ENCODE measurements at regions not wholly inside any gene's neighbourhood (a gene's known extent, or its start where the extent isn't known, plus 50 kb on each side); places are given as distances from the start of the nearest gene placed in this dataset.

GRCh38 chr18:61756244-61756643 lies 136.6 kb downstream of the RNF152 start:
- DNase-seq (ENCODE audit: low read depth): no peak

GRCh38 chr18:61755555-61755954 lies 137.3 kb downstream of the RNF152 start:
- no peak for DNase-seq (ENCODE audit: low read depth)

DNA sequence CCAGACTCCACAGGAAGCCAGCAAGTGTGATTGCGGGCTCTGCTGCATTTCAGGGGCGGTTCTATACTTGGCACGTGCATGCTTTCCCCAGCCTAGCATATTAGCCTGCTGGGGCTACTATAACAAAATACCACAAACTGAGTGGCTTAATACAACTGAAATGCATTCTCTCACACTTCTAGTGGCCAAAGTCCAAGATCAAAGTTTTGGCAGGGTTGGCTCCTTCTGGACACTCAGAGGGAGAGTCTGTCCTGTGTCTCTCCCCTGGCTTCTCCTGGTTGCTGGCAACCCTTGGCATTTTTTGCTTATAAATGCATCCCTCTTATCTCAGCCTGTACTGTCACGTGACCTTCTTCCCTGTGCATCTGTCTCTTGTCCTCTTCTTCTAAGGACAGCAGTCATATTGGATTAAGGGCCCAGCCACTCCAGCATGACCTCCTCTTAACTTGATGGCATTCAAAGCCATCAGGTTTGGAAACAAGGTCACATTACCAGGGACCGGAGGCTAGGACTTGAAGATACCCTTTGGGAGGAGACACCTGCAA lies 138.7 kb downstream of the RNF152 start:
- DNase-seq (ENCODE audit: low read depth): no peak

GRCh38 chr18:61753373-61753772 lies 139.4 kb downstream of the RNF152 start:
- DNase-seq (ENCODE audit: low read depth): no peak

- DNase-seq (ENCODE audit: low read depth): no peak
Measured at GRCh38 chr18:61752973-61753372, 139.8 kb downstream of the RNF152 start.

- DNase-seq (ENCODE audit: low read depth): no peak
Measured at GRCh38 chr18:61750840-61751668, 141.8 kb downstream of the RNF152 start.

GRCh38 chr18:61749546-61749945 lies 143.3 kb downstream of the RNF152 start:
- DNase-seq (ENCODE audit: low read depth): no peak

DNA sequence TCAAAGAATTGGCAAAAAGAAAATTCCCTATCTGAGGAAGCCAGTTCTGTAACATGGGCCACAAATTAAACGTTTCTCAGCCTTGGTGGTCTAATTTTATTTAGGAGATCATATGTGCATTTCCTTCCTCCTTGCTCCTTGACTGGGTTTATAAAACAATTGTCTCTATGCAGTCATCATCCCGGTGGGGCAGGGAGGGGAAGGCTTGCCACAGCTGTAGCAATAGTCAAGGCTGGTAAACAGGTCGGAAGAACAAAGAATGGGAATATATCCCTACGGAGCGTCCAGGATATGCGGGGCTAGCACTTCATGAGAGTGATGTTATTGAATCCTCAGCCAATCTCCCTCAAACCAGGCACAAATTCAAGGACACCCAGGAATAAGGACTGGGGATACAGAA lies 143.8 kb downstream of the RNF152 start:
- no peak for DNase-seq (ENCODE audit: low read depth)

DNA sequence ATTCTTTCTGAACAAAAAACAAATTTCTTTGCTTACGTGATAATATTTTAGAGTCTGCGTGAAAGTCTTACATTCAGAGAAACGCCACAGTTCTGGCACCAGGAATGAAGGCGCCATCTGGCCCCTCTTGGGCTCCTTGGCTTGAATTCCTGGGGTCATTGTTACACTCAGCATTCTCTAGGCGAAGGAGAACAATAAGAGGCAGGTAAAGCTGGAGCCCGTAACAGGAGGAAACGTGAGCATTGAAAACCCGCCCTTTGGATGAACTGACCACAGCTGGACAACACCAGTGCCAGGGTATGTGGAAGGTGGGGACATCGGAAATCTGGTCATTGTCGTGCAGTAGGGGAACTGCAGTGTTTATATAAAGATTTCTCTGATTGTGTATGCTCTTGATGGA lies 144.8 kb downstream of the RNF152 start:
- no peak for DNase-seq (ENCODE audit: low read depth)

DNA sequence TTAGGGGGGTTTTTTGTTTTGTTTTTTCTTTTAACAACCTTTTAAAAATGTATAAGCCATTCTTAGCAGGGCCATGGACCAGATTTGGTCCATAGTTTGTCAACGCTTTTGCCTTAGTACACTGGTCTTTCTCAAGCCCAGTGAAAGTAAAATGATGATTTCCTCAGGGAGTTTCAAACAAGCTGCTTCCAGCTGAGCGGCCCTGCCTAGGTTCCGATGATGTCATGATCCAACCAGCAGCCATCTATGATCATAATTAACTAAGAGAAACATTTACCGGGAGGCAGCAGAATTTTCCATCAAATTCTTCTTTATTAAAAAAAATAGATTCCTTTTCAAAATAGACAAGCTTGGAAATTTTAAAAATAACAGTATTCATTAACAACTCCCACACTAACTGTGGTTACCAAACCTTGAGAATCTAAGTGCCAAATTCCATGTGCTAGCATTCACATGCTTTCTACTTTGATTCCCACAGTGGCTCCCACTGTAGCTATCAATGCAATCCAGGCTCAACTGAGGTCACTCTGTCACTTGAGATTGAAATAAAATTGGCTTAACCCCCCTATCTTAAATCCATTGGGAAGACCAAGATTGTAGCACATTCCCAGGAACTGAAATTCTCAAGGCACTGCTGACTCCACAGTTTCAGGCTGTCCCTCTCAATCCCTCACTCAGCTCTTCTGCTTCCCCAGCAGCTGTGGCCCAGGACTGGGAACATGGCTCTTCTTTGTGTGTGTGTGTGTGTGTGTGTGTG lies 148.9 kb downstream of the RNF152 start:
- DNase-seq (ENCODE audit: low read depth): no peak

GRCh38 chr18:61742565-61743429 lies 150.0 kb downstream of the RNF152 start:
- DNase-seq (ENCODE audit: low read depth): no peak

- DNase-seq (ENCODE audit: low read depth): no peak
Measured at GRCh38 chr18:61741881-61742454, 150.8 kb downstream of the RNF152 start.

GRCh38 chr18:61738488-61738887 lies 154.3 kb downstream of the RNF152 start:
- DNase-seq (ENCODE audit: low read depth): no peak

DNA sequence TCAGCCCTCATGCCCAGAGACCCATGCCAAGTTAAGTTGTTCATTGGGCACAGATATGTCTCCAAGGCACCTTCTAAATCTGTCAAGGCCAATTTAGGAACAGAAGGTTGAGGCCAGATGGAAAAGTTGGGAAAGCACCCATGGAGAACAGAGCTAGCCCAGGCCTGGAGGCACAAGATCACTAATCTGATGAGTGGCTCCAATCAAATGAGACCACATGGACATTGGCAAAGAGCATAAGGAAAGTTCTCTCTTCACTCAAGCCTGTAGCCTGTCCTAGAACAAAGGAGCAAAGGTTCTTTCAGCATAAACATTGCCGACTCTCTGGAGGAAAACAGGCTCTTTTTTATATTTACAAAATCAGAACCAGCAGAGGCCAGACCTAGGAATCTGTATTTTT lies 154.8 kb downstream of the RNF152 start:
- DNase-seq (ENCODE audit: low read depth): no peak

DNA sequence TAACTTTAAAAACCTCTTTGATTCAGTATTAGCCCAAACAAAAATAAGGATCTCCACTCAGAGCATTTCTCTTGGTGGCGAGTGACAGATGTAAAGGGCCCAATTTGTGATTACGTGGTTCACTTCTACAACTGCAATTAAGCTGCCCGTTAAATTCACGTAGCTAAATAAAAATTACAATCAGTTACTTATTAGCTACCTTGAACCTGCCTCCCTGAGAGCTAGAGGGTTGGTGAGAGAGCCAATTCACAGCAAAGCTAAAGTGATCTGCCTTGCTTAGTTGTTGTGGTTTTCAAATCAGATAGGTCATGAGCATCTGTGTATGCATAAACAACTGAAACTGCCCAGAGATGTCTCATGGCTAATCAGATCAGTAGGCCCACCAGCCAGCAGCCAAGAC lies 156.7 kb downstream of the RNF152 start:
- no peak for DNase-seq (ENCODE audit: low read depth)

- DNase-seq (ENCODE audit: low read depth): no peak
Measured at GRCh38 chr18:61735564-61736102, 157.2 kb downstream of the RNF152 start.

DNA sequence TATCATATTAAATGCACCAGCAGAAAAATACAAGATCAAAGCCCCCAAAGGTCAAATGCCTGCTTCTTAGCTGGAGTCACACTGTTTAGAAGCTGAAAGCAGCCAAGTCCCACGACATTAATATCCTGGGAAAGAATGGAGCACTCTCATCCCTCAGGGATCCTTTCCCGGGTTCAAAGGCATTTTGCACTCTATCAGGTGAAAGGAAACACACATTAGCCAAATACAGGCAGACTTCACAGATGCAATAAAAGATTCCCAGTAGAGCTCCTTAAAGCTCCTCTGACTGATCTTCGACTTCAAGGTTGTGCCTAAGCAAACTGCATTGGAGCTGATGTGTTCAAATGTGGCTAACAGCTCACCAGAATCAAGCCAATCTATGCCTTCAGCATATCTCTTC lies 158.4 kb downstream of the RNF152 start:
- DNase-seq (ENCODE audit: low read depth): no peak

DNA sequence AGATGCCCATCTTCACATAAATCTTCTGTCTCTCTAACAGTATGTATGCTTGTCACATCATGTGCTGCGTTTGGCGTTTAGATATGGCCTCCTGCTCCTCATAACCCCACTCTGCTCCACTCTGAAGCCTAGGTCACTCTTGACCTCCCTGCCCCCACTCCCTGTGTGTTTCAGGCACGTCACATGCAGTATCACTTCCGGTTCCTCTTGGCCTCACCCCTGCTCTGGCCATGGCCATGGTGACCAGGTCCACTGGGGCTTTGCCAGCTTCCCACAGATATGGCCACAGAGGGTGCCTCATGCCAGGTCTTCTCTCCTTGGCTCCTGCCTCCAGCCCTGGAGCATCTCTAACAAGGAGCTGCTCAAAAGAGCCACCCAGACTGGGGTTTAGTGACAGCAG lies 160.0 kb downstream of the RNF152 start:
- no peak for DNase-seq (ENCODE audit: low read depth)

GRCh38 chr18:61731693-61732376 lies 161.0 kb downstream of the RNF152 start:
- no peak for DNase-seq (ENCODE audit: low read depth)

DNA sequence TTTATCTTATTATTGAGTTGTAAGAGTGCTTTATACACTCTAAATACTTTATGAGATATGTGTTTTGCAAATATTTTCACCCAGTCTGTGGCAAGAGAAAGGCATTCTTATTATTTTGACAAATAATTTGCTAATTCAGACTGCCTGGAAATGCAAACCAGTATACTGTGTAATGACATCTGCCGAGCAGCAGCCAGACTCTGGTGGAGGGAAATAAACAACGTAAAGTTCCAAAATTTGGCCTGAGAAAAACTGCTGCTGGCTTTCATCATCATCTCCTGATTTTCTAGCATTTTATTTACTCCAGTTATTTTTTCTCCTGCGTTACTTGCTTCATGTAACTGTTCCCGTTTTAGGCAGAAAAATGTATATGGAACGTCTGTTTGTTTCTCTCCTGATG lies 161.6 kb downstream of the RNF152 start:
- DNase-seq (ENCODE audit: low read depth): no peak

GRCh38 chr18:61729322-61729721 lies 163.5 kb downstream of the RNF152 start:
- DNase-seq (ENCODE audit: low read depth): no peak
